ENCODE measurements at regions not wholly inside any gene's neighbourhood (a gene's known extent, or its start where the extent isn't known, plus 50 kb on each side); places are given as distances from the start of the nearest gene placed in this dataset.

DNA sequence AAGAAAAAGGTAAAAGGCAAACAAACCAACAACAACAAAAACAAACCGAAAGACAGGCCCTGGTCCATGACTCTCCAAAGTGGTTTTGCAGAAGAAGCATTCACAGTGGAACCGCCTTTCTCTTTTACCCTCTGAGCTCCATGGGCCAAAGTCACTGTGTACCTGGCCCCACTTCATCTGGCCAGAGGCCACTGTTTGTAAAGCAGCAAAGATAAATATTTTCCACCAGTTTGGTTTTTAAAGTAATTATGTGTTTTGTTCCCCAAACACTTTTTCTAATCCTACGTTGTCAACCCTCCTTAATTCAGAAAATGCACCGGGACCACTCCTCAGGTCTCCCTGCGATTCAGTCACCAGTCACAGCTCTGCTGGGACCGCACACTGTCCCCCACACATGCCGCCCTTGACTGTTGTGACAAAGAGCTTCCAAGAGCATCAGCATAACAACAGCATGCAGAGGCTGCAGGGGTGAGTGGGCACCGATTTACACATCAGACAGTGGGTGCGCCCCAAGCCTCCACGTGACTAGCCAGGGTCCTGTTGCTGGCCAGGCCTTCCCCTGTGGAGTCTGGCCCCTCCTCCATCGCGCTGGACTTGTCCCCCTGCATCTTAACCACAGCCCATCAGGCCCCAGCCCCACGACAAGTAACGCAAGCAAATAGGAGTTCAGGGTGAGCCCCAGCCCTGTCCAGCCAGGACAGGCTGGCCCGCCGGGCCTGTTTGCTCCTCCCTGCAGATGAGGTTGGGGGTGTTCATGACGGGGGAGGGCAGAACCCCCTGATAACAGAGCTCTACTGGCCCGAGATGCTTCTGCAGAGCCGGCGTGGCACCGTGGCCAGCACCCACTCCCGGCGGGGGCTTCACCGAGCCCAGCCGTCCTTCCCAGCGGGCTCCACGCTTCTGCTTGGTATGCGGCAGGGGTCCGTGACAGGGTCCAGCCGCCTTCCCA is 65.2 kb upstream of the DIO3 start:
- no peak overlapping the region for H3K4me2 ChIP-seq (ENCODE audit: insufficient read depth, low read length)
- no peaks in the 10 kb centered on the region for H3K36me3 ChIP-seq (ENCODE audit: insufficient read depth, low read length)
- no peak overlapping the region for H3K27ac ChIP-seq (ENCODE audit: low read length)
- H2AFZ ChIP-seq (ENCODE audit: low read depth, low read length): no peak overlapping the region
- H3K79me2 ChIP-seq (ENCODE audit: insufficient read depth, low read length): no peaks in the 10 kb centered on the region
- H3K9ac ChIP-seq (ENCODE audit: low read depth, low read length): no peak overlapping the region
- H3K27me3 ChIP-seq (ENCODE audit: insufficient read depth, low read length, poor library complexity): peaks cover 6% of the 10 kb centered on the region
- H3K4me1 ChIP-seq (ENCODE audit: insufficient read depth, low read length): no peaks in the 10 kb centered on the region
- H3K9me3 ChIP-seq (ENCODE audit: insufficient read depth, low read length, severe bottlenecking): no peaks in the 10 kb centered on the region
- TF ChIP-seq, protein P1, sequence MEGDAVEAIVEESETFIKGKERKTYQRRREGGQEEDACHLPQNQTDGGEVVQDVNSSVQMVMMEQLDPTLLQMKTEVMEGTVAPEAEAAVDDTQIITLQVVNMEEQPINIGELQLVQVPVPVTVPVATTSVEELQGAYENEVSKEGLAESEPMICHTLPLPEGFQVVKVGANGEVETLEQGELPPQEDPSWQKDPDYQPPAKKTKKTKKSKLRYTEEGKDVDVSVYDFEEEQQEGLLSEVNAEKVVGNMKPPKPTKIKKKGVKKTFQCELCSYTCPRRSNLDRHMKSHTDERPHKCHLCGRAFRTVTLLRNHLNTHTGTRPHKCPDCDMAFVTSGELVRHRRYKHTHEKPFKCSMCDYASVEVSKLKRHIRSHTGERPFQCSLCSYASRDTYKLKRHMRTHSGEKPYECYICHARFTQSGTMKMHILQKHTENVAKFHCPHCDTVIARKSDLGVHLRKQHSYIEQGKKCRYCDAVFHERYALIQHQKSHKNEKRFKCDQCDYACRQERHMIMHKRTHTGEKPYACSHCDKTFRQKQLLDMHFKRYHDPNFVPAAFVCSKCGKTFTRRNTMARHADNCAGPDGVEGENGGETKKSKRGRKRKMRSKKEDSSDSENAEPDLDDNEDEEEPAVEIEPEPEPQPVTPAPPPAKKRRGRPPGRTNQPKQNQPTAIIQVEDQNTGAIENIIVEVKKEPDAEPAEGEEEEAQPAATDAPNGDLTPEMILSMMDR (IDR thresholded peaks at IDR 0.05; ENCODE audit: borderline replicate concordance, extremely low read depth, low read length, poor library complexity, severe bottlenecking): no peak
- no peak for TF ChIP-seq EZH2 (IDR thresholded peaks at IDR 0.05; ENCODE audit: borderline replicate concordance, low read depth, low read length, severe bottlenecking)
- DNase-seq (no peak), ATAC-seq (ENCODE audit: insufficient read depth, low read depth) (no peak)
- H4K20me1 ChIP-seq (ENCODE audit: insufficient read depth, low read length): no peaks in the 10 kb centered on the region
- no peak overlapping the region for H3K4me3 ChIP-seq (ENCODE audit: low read depth in 1 of 2, low read length in 2 of 2)

DNA sequence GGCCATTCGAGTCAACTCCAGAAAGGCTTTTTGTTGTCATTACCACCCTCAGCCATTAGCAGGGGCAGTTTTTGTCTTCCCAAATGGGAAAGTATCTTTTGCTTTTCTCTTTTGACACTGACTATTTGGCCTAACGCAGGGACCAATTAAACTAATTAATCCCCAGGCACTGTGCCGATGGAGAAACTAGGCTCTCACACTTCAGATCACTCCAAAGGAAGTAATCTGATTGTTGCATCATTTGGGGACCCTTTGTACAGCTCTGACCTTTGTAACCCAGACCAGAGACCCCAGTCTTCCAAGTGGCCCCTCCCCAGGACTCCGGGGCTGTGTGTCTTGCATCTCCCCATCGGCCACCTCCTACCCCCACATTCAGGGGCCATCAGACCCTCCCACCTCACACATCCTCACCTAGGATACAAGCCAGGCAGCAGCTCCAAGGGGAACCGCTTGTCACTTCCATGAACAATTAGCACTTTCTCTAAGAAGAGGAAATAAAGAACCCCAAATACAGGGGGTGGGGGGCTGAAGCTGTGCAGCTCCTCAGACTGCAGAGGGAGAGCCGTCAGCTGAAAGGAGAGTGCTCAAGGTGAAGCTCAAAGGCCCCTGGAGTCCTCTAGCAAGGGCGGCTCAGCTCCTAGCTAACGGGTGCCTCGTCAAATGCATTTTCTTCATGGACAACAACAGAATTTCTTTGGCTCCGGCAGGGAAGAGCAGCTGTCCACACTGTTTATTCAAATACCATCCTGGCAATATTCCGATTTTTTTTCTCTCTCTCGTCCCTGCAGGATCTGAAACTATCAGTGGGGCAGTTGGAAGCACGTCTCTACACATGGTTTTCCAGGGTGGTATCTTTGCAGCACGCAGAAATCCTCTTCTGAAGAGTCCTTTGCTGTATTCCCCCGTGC is 64.3 kb upstream of the DIO3 start:
- no peak for TF ChIP-seq EZH2 (IDR thresholded peaks at IDR 0.05; ENCODE audit: borderline replicate concordance, low read depth, low read length, severe bottlenecking)
- TF ChIP-seq, protein P1 (IDR thresholded peaks at IDR 0.05; ENCODE audit: borderline replicate concordance, extremely low read depth, low read length, poor library complexity, severe bottlenecking): no peak
- no peak overlapping the region for H3K4me2 ChIP-seq (ENCODE audit: insufficient read depth, low read length)
- DNase-seq: no peak

DNA sequence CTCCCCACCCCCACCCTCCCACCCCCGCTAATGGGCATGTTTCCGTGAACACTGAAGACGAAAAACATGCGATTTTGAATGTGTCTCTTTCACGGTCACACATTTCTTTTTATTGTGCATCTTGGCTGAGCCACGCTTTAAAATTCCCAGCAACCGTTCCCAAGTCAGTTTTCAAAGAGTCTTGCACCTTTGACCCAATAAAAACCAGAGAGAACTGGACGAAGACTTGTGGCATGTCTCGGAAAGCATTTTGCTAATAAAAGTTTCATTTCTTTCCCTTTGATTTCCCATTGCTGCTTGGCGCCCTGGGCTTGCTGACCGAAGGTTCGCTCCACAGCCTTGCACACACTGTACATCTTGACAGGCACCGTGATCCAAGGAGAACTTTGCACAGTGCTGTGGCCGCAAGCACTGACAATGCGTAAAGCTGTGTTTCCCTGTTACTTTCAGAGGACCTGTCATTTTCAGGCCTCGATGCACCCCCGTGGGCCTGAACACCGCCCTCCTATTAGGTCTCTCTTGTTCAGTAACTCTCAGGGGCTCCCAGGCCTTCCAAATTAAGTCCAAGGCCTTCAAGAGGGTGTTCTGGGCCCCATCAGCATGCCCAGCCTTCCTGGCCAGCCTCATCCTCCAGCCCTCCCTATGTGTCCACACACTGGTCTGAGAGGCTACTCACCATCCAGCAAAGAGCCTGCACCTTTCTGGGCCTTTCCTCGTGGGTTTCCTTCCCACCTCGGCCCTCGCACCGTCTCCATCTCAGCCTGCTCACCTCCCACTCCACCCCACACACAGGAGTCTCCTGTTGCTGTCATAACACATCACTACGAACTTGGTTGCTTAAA is 63.4 kb upstream of the DIO3 start:
- Histone ChIP-seq H2AFZ (ENCODE audit: low read depth, low read length) (no peak overlapping the region), H3K4me3 (ENCODE audit: low read depth in 1 of 2, low read length in 2 of 2) (no peak overlapping the region), H3K27ac (ENCODE audit: low read length) (no peak overlapping the region), H3K9ac (ENCODE audit: low read depth, low read length) (no peak overlapping the region), H4K20me1 (ENCODE audit: insufficient read depth, low read length) (no peaks in the 10 kb centered on the region), H3K9me3 (ENCODE audit: insufficient read depth, low read length, severe bottlenecking) (no peaks in the 10 kb centered on the region), H3K4me2 (ENCODE audit: insufficient read depth, low read length) (no peak overlapping the region), H3K27me3 (ENCODE audit: insufficient read depth, low read length, poor library complexity) (peaks cover 13% of the 10 kb centered on the region), H3K4me1 (ENCODE audit: insufficient read depth, low read length) (no peaks in the 10 kb centered on the region), H3K36me3 (ENCODE audit: insufficient read depth, low read length) (no peaks in the 10 kb centered on the region), H3K79me2 (ENCODE audit: insufficient read depth, low read length) (no peaks in the 10 kb centered on the region)
- DNase-seq (no peak), ATAC-seq (ENCODE audit: insufficient read depth, low read depth) (no peak)
- TF ChIP-seq, protein P1 (IDR thresholded peaks at IDR 0.05; ENCODE audit: borderline replicate concordance, extremely low read depth, low read length, poor library complexity, severe bottlenecking): no peak
- no peak for TF ChIP-seq EZH2 (IDR thresholded peaks at IDR 0.05; ENCODE audit: borderline replicate concordance, low read depth, low read length, severe bottlenecking)

More for the DNA sequence above, 64.3 kb upstream of the DIO3 start:
- H3K4me1 ChIP-seq (ENCODE audit: insufficient read depth, low read length): no peaks in the 10 kb centered on the region
- no peak for ATAC-seq (ENCODE audit: insufficient read depth, low read depth)
- H2AFZ ChIP-seq (ENCODE audit: low read depth, low read length): no peak overlapping the region
- H3K9ac ChIP-seq (ENCODE audit: low read depth, low read length): no peak overlapping the region
- no peaks in the 10 kb centered on the region for H3K36me3 ChIP-seq (ENCODE audit: insufficient read depth, low read length)
- H3K4me3 ChIP-seq (ENCODE audit: low read depth in 1 of 2, low read length in 2 of 2): no peak overlapping the region
- no peaks in the 10 kb centered on the region for H3K9me3 ChIP-seq (ENCODE audit: insufficient read depth, low read length, severe bottlenecking)
- H3K27ac ChIP-seq (ENCODE audit: low read length): no peak overlapping the region
- H3K27me3 ChIP-seq (ENCODE audit: insufficient read depth, low read length, poor library complexity): peaks cover 8% of the 10 kb centered on the region
- no peaks in the 10 kb centered on the region for H3K79me2 ChIP-seq (ENCODE audit: insufficient read depth, low read length)
- no peaks in the 10 kb centered on the region for H4K20me1 ChIP-seq (ENCODE audit: insufficient read depth, low read length)
